GM12864 (cell line): ENCODE measurements at regions not wholly inside any gene's neighbourhood (a gene's known extent, or its start where the extent isn't known, plus 50 kb on each side); places are given as distances from the start of the nearest gene placed in this dataset.
"Not testable (repeated sequence)": the region's sequence is repeated elsewhere in the genome, so short reads cannot be mapped to it uniquely, and the experiment has no call there.

Source experiments
- DNase-seq: peaks from one replicate; pipeline ENCODE4 v3.0.0-alpha.2; 2011; ENCODE audit warnings: low read depth
- H3K4me3 ChIP-seq: 2 replicates; pipeline ENCODE4 v1.5.1; 2011; ENCODE audit warnings: mild to moderate bottlenecking, low read depth, low read length, control low read depth
- CTCF ChIP-seq: IDR thresholded peaks from 2 replicates; pipeline ENCODE4 v1.5.1; 2011; ENCODE audit warnings: low read depth, mild to moderate bottlenecking, moderate library complexity, low read length, control low read depth, inconsistent platforms; ENCODE audit errors: missing control alignments

GRCh38 chr7:131039355-131039762, 288.3 kb upstream of the MKLN1 start:
- no peak for TF ChIP-seq CTCF
- DNase-seq, result no peak
- no peak overlapping the region for H3K4me3 ChIP-seq

GRCh38 chr7:131039836-131040235, 287.8 kb upstream of the MKLN1 start:
- no peak for DNase-seq
- TF ChIP-seq CTCF, result no peak
- no peak overlapping the region for H3K4me3 ChIP-seq

GRCh38 chr7:131040467-131040932, 287.2 kb upstream of the MKLN1 start:
- DNase-seq, result no peak
- H3K4me3 ChIP-seq, result no peak overlapping the region; the same call in 1 of the 2 replicates
- TF ChIP-seq CTCF, result peak; percentile 89

- not testable (repeated sequence) for DNase-seq, H3K4me3 ChIP-seq
Measured at GRCh38 chr7:131041012-131041695, 286.5 kb upstream of the MKLN1 start.

- H3K4me3 ChIP-seq, result no peak overlapping the region
- DNase-seq, result no peak
- TF ChIP-seq CTCF, result no peak
Measured at GRCh38 chr7:131042269-131043160, 285.2 kb upstream of the MKLN1 start.

- no peak for TF ChIP-seq CTCF
- H3K4me3 ChIP-seq, result no peak overlapping the region
- no peak for DNase-seq
Measured at GRCh38 chr7:131045526-131045925, 282.1 kb upstream of the MKLN1 start.

- TF ChIP-seq CTCF, result no peak
- H3K4me3 ChIP-seq, result no peak overlapping the region
- DNase-seq, result no peak
Measured at GRCh38 chr7:131046246-131046645, 281.4 kb upstream of the MKLN1 start.
